GM19023 (cell line): ENCODE measurements at regions not wholly inside any gene's neighbourhood (a gene's known extent, or its start where the extent isn't known, plus 50 kb on each side); places are given as distances from the start of the nearest gene placed in this dataset.

ENCODE experiments used
- ATAC-seq: cut with Tn5 transposase; IDR thresholded peaks from one replicate; pipeline ENCODE4 v1.9.1; 2021; ENCODE audit warnings: mild to moderate bottlenecking, moderate library complexity; ENCODE audit not compliant: unreplicated experiment

DNA sequence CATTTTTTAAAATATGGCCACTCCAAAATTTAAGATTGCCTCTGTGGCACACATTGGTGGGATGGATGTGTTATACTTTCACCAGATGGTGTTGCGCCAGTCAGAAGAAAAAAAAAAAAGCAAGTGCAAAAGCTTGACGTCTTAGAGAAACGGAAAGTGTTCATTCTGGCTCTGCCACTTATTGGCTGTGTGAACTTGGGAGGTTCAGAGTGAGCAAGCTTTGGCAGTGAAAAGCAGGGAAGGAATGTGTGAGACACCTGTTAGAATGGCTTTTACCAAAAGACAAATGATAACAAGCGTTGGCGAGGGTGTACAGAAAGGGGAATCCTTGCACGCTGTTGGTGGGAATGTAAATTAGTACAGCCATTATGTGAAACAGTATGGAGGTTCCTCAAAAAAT lies 298.0 kb downstream of the TMEM114 start:
- no peak for ATAC-seq

GRCh38 chr16:8286348-8286747 lies 304.0 kb downstream of the TMEM114 start:
- ATAC-seq: no peak

GRCh38 chr16:8283195-8283594 lies 307.1 kb downstream of the TMEM114 start:
- ATAC-seq: no peak

GRCh38 chr16:8278031-8278580 lies 312.2 kb downstream of the TMEM114 start:
- ATAC-seq: no peak

- ATAC-seq: no peak
These were observed 319.0 kb downstream of the TMEM114 start for GRCh38 chr16:8271344-8271743.

DNA sequence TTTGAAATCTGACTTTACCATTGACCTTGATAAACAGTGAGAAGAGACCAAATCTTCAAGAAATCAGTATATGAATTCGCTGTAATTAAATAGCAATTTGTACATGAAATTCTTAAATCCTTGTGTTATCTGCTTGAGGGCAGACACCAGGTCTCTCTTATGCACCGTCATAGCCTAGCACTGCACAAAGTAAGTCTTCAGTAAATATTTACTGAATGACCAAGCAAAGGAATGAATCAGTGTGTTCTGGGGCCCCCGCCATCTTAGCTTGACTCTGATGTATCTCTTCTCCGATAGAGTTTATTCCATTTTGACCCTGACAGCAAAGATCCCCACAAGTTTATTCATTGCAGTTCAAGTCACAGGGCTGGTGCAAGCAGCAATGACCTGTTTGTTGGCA lies 328.0 kb downstream of the TMEM114 start:
- ATAC-seq: no peak

GRCh38 chr16:8260140-8260539 lies 330.2 kb downstream of the TMEM114 start:
- no peak for ATAC-seq

GRCh38 chr16:8258523-8258922 lies 331.8 kb downstream of the TMEM114 start:
- ATAC-seq: no peak

GRCh38 chr16:8257561-8257960 lies 332.8 kb downstream of the TMEM114 start:
- ATAC-seq: no peak

DNA sequence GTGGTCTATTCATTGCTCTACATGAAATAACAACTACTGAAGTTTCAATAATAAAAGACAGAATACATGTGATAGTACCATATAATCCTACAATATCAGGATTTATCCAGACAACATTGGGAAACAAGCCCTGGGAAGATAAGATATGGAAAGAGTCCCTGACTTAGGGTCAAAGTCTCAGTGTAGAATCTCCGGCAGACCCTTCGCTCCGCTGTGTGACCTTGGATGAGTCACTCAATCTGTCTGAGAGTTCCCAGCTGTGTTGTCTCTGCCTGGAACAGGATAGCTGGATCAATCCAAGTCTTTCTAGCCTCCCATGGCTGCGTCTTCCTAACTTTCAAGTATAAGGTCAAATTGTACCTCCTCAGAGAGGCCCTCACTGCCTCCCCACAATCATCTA lies 335.9 kb downstream of the TMEM114 start:
- ATAC-seq: no peak

GRCh38 chr16:8253718-8254117 lies 336.6 kb downstream of the TMEM114 start:
- ATAC-seq: no peak

GRCh38 chr16:8251727-8252126 lies 338.6 kb downstream of the TMEM114 start:
- no peak for ATAC-seq

DNA sequence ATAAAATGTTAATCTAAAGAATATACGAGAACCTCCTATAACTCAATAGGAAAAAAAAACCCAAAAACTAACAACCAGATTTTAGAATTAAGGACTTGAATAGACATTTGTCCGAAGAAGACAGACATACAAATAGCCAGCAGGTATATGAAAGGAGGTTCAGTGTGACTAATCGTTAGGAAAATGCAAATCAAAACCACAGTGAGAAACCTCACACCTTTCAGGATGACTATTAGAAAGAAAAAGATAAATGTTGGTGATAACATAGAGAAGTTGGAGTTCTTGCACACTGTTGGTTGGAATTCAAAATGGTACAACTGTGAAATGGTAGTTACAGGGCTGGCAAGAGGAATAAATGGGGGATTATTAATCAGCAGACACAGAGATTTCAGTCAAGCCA lies 339.0 kb downstream of the TMEM114 start:
- no peak for ATAC-seq

GRCh38 chr16:8247993-8248392 lies 342.3 kb downstream of the TMEM114 start:
- ATAC-seq: no peak

- no peak for ATAC-seq
These were observed 346.3 kb downstream of the TMEM114 start for GRCh38 chr16:8243981-8244380.

DNA sequence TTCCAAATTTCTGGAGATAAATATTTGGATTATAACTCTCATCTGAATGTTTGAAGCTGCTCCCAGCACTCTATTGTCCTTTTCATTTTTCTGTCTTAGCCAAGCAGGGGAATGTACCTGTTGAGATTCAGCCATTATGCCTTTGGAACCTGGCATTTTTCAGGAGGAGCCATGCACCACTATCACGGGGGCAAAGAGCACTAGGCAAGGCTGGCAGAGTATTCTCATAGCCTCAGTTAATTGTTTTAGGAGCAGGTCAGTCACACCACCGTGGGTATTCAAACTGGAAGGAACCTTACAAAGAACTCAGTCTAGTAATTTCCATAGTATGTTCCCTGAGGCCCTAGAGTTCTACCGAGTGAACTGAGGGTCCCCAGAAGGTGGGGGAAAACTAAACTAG lies 348.9 kb downstream of the TMEM114 start:
- ATAC-seq: no peak

DNA sequence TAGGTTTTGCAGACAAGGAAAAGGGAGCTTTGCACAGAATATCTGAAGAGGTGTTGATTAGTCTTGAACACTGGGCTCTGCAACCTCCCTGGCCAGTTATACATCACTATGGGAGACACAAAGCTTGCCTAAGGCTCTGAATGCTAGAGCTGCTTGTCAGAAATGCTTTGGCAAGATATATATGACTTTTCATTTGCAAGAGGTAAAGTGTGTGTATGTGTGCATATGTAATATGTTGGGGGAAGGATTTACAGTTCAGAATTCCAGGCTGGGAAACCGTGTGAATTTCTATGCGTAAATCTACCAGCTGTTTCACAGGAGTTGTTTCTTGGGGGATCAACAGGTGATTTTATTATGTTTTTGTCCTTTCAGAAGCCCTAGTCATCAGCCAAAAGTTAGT lies 350.9 kb downstream of the TMEM114 start:
- no peak for ATAC-seq

DNA sequence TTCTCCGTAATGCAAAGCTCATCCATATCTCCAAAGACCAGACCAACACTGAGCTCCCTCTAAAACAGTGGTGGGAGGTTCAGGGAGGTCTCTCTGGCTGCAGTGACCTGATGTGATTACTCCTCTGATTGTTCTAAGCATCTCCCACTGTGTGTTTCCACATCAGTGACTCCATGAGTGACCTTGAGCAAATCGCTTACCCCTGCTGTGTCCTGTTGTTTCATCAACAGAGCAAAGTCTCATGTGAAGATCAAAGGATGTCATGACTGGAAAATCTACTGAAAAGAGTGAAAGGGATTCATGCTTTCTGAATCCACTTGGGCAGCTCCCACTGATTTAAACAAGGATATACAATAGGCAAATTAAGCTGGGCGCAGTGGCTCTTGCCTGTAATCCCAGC lies 352.9 kb downstream of the TMEM114 start:
- ATAC-seq: no peak

GRCh38 chr16:8236816-8237215 lies 353.5 kb downstream of the TMEM114 start:
- ATAC-seq: no peak

DNA sequence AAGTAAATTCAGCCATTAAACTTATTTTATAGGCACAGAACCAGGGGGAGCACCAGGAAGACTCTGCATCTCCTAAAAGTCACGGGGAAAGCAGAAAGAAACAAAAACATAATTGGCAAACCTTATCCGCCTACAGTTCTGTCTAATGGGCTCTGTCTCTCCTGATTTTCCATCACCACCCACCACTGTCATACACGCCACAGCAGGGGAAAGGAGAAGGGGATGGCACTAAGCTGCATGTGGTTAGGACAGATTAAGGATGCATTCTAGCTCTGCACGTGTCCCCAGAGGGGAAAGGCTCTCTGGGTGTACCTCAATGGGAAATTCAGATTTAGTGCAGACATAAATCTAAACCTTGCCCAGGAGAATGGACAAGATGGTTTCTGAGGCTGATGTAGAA lies 359.8 kb downstream of the TMEM114 start:
- ATAC-seq: no peak

- ATAC-seq: no peak
These were observed 361.2 kb downstream of the TMEM114 start for GRCh38 chr16:8229011-8229520.

- ATAC-seq: no peak
These were observed 373.1 kb downstream of the TMEM114 start for GRCh38 chr16:8217201-8217600.

DNA sequence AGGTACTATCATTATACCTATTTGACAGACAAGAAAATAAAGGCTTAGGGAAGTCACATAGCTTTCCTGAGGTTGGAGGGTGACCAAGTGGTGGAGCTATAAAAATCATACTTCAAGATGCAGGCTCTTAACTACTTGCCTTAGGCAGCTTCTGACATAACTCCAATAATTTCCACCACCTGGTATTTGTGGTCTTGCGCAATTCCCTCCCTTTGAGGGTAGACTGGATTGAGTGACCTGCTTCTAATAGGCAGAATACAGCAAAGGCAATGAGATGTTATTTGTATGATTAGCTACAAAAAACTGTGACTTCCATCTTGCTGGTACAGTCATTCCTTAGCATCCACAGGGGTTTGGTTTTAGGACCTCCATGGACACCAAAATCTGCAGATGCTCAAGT lies 385.5 kb downstream of the TMEM114 start:
- no peak for ATAC-seq
